Right ventricle myocardium inferior (tissue), 1 donor: ENCODE measurements at regions not wholly inside any gene's neighbourhood (a gene's known extent, or its start where the extent isn't known, plus 50 kb on each side); places are given as distances from the start of the nearest gene placed in this dataset.
"Not testable (repeated sequence)": the region's sequence is repeated elsewhere in the genome, so short reads cannot be mapped to it uniquely, and the experiment has no call there.

ENCODE experiments used
- ATAC-seq: fragments of 200-7000 bp; cut with Tn5 transposase; one replicate; pipeline ENCODE4 v1.9.1; 2020; ENCODE audit warnings: mild to moderate bottlenecking, moderate library complexity
- DNase-seq: peaks from one replicate; pipeline ENCODE4 v3.0.0; 2021; ENCODE audit errors: missing footprints
- intact Hi-C: fragments of 100-400 bp; cut with DNase I; formaldehyde crosslinking; loops from one replicate; pipeline ENCODE4 v1.11.0; 2022
- donor health status: DM: no; HTN: yes; CAD: no; lungs with severe emphysema.

DNA sequence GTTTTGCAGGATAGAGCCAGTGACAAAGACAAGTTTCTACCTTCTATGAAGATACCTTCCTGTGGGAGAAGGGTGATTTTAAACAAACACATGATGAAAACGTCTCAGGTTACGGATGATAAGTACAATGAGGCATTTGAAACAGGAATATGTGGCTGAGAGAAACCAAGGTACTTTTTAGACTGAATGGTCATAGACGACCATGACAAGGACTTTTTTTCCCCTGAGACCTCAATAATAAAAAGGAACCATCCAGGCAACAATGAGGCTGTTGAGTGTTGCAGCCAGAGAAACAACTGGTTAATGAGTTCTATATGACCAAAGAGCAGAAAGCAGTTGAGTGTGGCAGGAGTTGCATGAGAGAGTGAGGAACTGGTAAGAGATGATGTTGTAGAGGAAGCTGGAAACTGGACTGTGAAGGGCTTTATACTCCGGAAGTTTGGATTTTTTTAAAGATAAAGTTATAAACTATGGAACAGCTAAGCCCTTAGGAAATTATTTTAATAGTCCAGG is 306.1 kb upstream of the CYRIA start:
- DNase-seq = no peak
- intact Hi-C loops = no loop called here

DNA sequence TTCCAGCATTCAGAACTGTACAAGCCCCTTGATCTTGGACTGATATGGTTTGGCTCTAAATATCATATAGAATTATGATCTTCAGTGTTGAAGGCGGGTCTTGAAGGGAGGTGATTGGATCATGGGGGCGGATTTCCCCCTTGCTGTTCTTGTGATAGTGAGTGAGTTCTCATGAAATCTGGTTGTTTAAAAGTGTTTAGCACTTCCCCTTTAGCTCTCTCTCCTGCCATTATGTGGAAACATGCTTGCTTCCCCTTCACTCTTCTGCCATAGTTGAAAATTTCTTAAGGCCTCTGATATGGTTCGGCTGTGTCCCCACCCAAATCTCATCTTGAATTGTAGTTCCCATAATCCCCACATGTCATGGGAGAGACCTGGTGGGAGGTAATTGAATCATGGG is 305.3 kb upstream of the CYRIA start:
- intact Hi-C loops, ATAC-seq, DNase-seq: not testable (repeated sequence)

More for the DNA sequence above, 306.1 kb upstream of the CYRIA start:
- ATAC-seq = no peak

DNA sequence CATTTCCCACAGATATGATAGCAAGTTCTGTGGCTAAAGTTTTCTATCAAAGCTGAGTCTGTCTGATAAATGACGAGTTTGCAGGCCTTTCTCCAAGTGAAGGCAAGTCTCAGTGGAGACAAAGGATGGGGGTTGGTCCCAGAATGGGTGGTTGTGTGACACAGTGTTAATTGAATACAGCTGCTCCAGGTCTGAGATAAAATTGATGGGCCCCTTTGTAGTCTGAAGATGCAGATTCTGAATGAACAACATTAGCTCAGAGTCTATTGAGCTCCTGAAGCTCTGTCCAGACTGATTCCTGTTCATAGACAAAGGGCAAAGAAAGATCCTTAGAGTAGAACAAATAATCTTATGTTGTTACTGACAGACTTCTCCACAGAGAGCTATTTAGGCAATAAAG is 296.9 kb upstream of the CYRIA start:
- ATAC-seq = no peak
- DNase-seq = no peak
- intact Hi-C loops = no loop called here

DNA sequence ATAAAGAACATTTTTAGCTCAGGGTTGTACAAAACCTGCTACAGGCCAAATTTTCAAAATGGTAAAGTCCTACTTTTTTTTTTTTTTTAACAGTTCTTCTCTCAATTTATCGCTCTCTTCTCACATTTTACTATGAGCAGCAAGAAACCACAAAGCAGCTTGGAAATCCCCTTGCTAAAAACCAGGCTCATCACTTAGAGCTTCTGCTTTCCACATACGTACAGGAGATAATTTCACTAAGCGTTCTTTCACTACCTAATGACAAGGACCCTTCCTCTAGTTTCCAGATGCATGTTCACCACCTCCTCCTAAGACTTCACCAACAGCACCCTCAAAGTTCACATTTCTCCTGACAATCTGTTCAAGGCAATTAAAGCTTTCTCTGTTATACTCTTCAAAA is 294.9 kb upstream of the CYRIA start:
- no peak for ATAC-seq
- intact Hi-C loops = no loop called here
- no peak for DNase-seq

DNA sequence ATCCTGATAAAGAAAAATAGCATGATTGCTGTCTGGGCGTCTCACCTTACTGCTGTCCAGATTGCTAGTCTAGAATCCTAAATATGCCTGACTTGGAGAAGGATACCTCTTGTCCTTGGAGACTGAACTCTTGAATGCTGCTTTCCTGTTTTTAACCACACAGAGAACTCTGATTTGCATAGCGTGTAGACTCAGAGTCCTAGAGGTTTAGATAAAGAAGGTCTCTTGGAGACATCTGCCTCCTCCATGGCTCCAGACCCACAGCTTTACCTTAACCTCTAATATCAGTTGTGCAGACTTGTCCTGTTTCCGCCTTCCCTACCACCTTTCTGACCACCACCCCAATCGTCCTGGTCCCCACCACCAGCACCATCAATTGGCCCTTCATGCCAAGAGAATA is 292.6 kb upstream of the CYRIA start:
- intact Hi-C loops = no loop called here
- DNase-seq = no peak
- ATAC-seq = no peak

DNA sequence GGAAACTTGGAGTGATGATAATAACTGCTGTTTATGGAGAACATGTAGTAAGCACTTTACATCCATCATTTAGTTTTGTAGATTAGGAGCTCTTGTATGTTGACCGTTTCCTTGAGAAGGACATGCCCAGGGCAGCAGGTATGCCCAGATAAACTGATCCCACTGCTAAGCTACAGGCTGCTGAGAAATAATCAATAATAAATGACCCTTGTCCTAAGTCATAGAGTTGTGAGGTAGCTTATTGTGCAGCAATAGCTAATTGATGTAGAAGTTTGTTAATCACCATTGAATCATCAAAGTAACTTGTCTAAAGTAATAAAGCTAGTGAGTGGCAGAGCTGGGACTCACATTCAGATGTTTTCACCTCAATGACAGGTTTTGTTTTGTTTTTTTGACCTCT is 287.2 kb upstream of the CYRIA start:
- no peak for DNase-seq
- ATAC-seq = no peak
- intact Hi-C loops = no loop called here

DNA sequence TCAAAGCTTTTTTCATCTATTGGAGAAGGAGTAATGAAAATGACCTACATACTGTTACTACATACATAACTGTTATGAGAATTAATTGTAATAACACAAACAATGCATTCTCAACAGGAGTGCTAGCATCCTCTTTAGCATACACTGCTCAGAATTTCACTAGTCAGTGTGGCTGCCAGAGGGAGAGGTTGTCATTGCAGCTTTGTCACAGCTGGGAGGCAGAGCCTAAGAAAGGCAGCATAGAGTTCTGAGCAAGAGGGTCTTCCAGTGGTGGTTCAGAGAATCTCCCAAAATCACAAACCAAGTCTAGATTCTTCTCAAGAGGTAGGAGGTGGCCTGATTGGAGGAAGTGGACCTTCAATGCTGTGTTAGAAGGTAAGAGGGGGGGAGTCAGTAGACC is 286.7 kb upstream of the CYRIA start:
- intact Hi-C loops = no loop called here
- no peak for ATAC-seq
- no peak for DNase-seq

DNA sequence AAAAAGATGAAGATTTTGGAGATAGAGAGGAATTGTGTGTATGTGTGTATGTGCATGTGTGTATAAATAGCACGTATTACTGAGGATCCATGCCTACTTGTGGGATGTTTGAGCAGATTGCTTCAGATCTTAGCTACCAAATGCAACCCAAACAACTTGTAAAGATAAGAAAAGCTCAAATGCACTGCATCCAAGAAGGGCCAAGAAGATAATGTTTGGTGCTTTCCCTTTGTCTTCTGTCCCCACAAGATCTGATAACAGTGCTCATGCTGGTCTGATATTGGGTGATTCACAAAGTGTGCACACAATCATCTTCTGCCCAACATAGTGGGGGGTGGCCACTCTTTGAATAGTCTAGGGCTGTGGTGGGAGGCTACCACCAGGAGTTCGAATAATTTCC is 284.8 kb upstream of the CYRIA start:
- DNase-seq = no peak
- no peak for ATAC-seq
- intact Hi-C loops = no loop called here

DNA sequence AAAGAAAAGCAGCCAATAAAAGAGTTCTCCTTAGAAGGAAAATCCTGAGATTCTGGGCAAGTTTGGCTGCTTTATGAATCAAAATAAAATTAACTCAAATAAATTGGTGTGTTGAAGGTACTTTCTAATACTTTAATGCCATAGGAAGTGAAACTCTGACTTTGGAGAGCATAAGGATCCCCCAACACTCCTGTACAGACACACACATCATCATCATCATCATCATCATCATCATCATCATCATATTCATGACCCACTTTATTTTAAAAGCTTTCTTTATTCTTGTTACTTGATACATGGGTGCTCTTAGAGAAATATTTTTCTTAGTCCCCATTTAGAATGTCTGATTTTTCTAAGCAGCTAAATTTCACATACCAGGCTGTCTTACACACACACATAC is 283.1 kb upstream of the CYRIA start:
- DNase-seq = no peak
- ATAC-seq = no peak
- intact Hi-C loops = no loop called here

DNA sequence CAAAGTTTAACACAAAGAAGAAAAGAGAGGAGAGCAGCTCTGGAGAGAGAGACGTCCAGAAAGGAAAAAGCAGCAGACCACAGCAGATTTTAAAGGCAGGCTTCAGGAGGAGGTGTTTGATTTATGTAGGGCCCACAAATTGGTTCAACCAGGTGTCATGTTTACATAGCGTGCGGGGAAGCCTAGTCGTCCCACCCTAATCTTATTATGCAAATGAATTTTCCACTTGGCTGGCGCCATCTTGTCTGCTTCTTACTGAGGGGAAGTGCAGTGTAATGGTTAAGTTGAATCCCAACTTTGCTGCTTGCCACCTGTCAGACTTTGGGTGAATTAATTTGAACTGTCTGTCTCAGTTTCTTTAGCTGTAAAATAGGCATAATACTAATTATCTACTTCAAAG is 282.4 kb upstream of the CYRIA start:
- intact Hi-C loops = no loop called here
- ATAC-seq (no peak), DNase-seq (no peak)

DNA sequence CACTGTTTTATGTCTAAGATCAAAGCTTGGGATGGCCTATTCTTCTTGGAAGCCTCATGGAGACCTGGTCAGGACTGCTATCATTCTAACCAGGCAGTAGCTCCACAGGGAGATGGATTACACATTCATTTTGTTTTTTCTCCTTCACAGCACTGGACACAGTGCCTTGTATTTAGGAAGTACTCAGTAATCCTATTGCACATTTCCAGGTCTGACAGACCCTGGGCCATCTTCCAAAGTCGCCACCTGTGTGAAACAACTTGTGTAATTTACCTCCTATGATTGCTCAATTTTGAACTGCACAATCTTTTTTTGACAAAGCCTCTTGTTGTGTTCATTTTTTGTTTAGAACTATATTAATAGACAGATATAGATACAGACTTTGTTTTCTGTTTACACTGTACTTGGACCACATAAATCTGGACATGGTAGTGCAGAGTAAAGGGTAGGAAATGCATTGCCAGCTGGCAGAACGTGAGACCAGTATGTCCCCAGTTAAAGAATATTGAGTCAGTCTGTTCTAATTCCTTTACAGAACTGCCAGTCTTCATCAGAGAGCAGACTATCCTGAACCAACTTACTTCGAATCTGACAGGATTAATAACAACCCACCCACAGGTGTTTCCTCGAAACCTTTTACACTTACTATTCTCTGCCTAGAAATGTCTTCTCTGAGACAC is 277.8 kb upstream of the CYRIA start:
- no peak for DNase-seq
- ATAC-seq = no peak
- intact Hi-C loops = no loop called here

DNA sequence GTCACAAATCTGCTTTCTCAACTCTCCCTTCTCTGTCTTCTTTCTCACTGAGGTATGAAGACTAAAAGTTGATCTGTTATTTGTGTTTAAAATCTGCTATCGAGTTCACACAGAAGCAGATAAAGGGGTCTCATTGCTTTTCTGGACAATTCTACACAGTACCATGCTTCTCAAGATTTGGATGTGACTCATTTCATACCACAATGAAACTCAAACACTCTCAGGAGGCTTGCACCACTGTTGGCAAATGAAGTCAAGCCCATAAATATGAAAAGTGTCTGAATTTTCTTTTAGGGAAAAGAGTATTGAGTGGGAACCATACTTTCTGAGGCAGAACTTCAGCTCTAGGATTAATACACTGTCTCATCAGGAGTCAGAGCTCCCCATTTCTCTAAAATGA is 274.6 kb upstream of the CYRIA start:
- DNase-seq = no peak
- no peak for ATAC-seq
- intact Hi-C loops = no loop called here

DNA sequence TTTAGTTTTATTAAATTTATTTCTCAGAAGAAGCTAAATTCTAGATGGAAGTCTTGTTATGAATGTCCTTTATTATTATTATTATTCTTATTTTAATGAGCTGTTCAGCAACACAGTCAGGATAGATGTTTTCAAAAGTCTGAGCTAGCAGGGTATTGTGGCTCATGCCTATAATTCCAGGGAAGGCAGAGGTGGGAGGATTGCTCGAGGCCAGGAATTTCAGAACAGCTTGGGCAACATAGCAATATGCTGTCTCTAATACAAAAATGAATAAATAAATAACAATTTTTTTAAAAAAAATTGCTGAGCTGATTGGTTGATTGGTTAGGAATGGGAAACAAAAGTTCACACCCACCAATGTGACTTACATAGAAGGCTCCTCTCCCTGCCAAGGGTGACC is 274.1 kb upstream of the CYRIA start:
- intact Hi-C loops = no loop called here
- DNase-seq = no peak
- ATAC-seq = no peak

DNA sequence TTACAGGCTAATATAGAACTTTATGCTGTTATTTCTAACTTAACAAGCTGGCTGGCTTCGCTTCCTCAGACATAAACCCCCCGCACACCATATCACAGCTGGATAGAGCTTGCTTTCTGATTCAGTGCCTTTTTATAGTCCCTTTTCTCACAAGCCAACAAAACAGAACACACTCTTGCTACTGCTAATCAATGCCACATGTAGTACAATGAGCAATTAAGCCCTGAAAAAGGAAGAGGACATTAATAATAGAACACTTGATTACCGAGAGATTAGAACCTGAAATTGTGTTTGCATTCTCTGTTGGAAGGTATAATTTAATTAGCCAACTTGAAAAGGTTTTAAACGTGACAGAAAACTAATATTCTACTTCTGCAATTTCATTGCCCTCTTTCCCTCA is 267.7 kb upstream of the CYRIA start:
- no peak for ATAC-seq
- intact Hi-C loops = no loop called here
- DNase-seq = no peak

DNA sequence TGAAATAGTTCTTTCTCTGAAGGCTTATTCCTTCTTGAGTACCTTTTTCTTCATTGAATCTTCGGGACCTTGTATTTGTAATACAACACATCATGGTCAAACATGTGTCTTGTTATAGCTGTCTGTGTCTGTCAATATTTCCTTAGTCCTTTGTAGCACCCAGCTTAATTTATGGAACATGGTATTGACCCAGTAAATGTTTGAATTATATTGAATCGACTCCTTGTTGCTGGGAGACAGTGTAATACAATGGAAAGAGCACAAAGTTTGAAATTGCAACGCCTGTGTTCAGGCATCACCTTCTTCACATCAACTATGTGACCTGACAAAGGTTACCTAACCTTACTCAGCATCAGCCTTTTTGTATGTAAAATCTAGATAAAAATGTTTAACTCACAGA is 267.2 kb upstream of the CYRIA start:
- intact Hi-C loops = no loop called here
- no peak for ATAC-seq
- no peak for DNase-seq

DNA sequence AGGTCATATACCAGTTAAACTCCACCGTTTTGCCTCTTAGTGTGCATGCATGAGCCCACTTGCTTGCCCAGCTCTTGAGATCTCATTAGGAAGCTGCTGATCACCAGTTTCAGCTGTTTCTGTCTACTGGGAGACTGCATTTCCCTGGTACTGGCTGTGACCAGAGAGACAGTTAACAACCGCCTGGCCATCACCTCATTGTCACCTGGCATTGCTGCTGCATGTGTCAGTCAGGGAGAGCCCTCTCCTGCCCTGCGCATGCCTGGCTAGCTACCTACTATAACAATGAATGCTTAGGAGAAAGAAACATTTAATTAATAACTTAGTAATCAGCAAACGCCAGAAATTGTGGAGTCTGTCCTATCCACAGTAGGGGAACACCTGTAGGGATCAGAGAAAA is 265.8 kb upstream of the CYRIA start:
- no peak for ATAC-seq
- intact Hi-C loops = no loop called here
- no peak for DNase-seq

DNA sequence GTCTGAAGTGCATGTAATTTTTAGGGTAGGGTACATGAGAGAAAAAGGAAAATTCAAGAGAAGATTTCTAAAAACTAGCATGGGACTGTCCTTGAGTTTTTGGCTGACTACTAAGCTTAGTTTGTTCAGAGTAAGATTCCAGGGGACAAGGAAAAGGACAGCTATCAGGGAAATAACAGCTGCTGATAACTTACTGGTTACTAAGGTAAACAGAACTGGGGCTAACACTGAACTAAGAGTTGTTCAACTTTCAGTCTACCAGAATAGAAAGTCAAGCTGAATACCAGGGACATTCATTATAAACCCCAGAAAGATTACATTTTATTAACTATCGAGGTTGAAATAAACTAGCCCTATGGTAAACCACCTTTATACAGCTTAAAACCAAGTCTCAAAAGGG is 261.8 kb upstream of the CYRIA start:
- no peak for ATAC-seq
- DNase-seq = no peak
- intact Hi-C loops = no loop called here

DNA sequence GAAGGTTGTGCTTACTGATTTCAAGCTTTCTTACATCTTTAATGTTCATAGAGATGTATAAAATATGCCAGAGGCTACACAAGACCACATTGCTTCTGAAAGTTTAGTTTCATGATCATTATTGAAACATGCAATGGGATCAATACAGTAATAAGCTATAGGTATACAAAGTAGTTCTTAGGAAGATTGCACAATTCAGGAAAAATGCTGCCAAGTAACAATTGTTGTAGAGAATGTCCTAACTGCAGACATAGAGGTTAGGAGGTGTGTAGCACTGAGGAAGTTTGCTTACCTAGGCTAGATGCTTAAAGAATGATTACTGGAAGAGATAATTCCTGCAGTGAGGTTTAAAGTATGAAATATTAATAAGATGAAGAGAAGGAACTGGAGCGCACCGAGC is 259.5 kb upstream of the CYRIA start:
- intact Hi-C loops = no loop called here
- ATAC-seq = no peak
- no peak for DNase-seq

DNA sequence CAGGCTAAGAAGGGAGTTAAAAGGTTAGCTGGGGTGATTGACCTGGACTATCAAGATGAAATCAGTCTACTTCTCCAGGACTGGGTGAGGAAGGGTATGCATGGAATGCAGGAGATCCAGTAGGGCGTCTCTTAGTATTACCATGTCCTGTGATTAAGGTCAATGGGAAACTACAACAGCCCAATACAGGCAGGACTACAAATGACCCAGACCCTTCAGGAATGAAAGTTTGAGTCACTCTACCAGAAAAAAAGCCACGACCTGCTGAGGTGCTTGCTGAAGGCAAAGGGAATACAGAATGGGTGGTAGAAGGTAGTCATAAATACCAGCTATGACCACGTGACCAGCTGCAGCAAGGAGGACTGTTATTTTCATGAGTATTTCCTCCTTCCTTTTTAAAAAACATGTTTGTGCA is 249.7 kb upstream of the CYRIA start:
- DNase-seq, intact Hi-C loops, ATAC-seq: not testable (repeated sequence)

DNA sequence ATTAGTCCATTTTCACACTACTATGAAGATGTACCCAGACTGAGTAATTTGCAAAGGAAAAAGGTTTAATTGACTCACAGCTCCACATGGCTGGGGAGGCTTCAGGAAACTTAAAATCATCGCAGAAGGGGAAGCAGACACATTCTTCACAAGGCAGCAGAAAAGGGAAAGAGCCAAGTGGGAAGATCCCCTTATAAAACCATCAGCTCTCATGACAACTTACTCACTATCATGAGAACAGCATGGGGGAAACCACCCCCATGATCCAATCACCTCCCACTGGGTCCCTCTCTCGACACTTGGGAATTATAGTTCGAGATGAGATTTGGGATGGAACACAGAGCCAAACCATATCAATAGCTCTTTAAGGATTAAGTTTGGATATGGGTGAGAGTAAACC is 246.1 kb upstream of the CYRIA start:
- ATAC-seq = no peak
- no peak for DNase-seq
- intact Hi-C loops = no loop called here

DNA sequence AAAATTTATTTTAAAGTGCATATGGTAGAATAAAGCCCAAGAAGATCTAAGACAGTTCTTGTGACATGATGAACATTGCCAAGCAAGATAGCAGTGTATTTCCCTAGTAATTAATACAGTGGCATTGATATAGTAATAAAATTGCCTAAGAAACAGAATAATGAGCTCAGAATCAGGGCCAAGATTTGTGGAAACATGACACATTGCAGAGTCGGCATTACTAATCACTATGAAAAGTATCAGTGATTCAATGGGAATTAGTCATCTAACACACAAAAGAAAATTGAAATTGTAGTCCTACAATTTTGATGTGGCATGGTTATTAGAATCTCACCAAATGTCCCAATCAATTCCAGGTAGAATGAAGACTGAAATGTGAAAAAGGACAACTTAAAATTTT is 243.0 kb upstream of the CYRIA start:
- intact Hi-C loops = no loop called here
- DNase-seq (no peak), ATAC-seq (no peak)
